Ovary (tissue), 7 donors: ENCODE measurements at regions not wholly inside any gene's neighbourhood (a gene's known extent, or its start where the extent isn't known, plus 50 kb on each side); places are given as distances from the start of the nearest gene placed in this dataset. TPM values are rescaled to one million over a fixed set of nuclear protein-coding genes. Genes with fewer than 3 reads are reported as not detected.

Experiments used
- DNase-seq, 5 donors: peaks; one replicate each; pipeline ENCODE4 v3.0.0-alpha.2; 2019 to 2020
- H3K27ac ChIP-seq, 2 donors: fragments of 200-600 bp; one replicate each; pipeline versions ENCODE4 v1.5.1 to v1.8.0; 2019 to 2022
- H3K27me3 ChIP-seq: fragments of 200-600 bp; one replicate; pipeline ENCODE4 v1.8.0; 2022
- H3K36me3 ChIP-seq: fragments of 200-600 bp; sonication (generic); one replicate; pipeline ENCODE4 v1.5.1; 2019
- H3K4me1 ChIP-seq: one replicate; pipeline ENCODE4 v1.8.1; 2013; ENCODE audit warnings: mild to moderate bottlenecking, moderate library complexity; ENCODE audit not compliant: insufficient read depth
- H3K4me3 ChIP-seq: fragments of 200-600 bp; sonication (generic); one replicate; pipeline ENCODE4 v1.5.1; 2017
- H3K9me3 ChIP-seq, 2 donors: fragments of 200-600 bp in 1 of 2; sonication (generic) in 1 of 2; one replicate each; pipeline versions ENCODE4 v1.5.1 to v1.8.1; 2013 to 2019; ENCODE audit warnings: mild to moderate bottlenecking in 1 of 2, moderate library complexity in 1 of 2
- EP300 ChIP-seq: sonication (generic); formaldehyde crosslinking; IDR thresholded peaks from one replicate; pipeline ENCODE4 v1.6.1; 2017; ENCODE audit warnings: antibody characterized with exemption
- POLR2A ChIP-seq: fragments of 450-650 bp; IDR thresholded peaks from one replicate; pipeline ENCODE4 v1.6.1; 2017; ENCODE audit warnings: antibody characterized with exemption, mild to moderate bottlenecking, moderate library complexity
- WGBS, 3 donors: extraction: QIAGEN DNeasy Blood & Tissue Kit in 1 of 3; methylation state at CpG; one replicate each; pipeline versions ENCODE4 v1.1.5 to v1.1.7; 2013 to 2017; 5-methylcytosine and 5-hydroxymethylcytosine counted together
- intact Hi-C, 4 donors: fragments of 100-400 bp; cut with DNase I; formaldehyde crosslinking; loops; one replicate each; pipeline versions ENCODE4 v1.11.0 to v1.15.1; 2022 to 2023
- small RNA-seq: library from RNA; depleted of rRNA; stranded (forward); fragments of <200 nt; gene quantifications from one replicate; pipeline ENCODE3, GENCODE V24; 2016
- TF ChIP-seq, protein P1 (sequence below), 3 donors: fragments of 450-650 bp in 2 of 3; fragments of 200-600 bp in 1 of 3; IDR thresholded peaks; one replicate each; pipeline versions ENCODE4 v1.5.1 to v1.8.0; 2016 to 2022; ENCODE audit warnings: antibody characterized with exemption in 3 of 3, mild to moderate bottlenecking in 1 of 3
- donor health status: DM: no; HTN: no; CAD: no; lungs with moderate emphysema.
- donor health status: DM: no; HTN: no; CAD: no.
- donor health status: Bipolar disorder and iron deficiency.
- donor health status: DM: no; HTN: no; CAD: no.
- donor health status: DM: yes; HTN: yes; CAD: no.

GRCh38 chr1:221794935-221795334, 53.0 kb upstream of the DUSP10 start:
- Histone ChIP-seq H3K4me3 (no peak overlapping the region), H3K36me3 (no peaks in the 10 kb centered on the region), H3K27ac (no peak overlapping the region), H3K4me1 (no peaks in the 10 kb centered on the region), H3K27me3 (no peaks in the 10 kb centered on the region), H3K9me3 (no peaks in the 10 kb centered on the region)
- no peak for TF ChIP-seq POLR2A
- TF ChIP-seq, protein P1, sequence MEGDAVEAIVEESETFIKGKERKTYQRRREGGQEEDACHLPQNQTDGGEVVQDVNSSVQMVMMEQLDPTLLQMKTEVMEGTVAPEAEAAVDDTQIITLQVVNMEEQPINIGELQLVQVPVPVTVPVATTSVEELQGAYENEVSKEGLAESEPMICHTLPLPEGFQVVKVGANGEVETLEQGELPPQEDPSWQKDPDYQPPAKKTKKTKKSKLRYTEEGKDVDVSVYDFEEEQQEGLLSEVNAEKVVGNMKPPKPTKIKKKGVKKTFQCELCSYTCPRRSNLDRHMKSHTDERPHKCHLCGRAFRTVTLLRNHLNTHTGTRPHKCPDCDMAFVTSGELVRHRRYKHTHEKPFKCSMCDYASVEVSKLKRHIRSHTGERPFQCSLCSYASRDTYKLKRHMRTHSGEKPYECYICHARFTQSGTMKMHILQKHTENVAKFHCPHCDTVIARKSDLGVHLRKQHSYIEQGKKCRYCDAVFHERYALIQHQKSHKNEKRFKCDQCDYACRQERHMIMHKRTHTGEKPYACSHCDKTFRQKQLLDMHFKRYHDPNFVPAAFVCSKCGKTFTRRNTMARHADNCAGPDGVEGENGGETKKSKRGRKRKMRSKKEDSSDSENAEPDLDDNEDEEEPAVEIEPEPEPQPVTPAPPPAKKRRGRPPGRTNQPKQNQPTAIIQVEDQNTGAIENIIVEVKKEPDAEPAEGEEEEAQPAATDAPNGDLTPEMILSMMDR (IDR thresholded peaks at IDR 0.05), result no peak
- no peak for TF ChIP-seq EP300
- no peak for DNase-seq
- 57 to 79% (median 72%) methylated on average over 1 of the region's 1 CpG for WGBS, 3 donors
- intact Hi-C loops, result no loop called here

DNA sequence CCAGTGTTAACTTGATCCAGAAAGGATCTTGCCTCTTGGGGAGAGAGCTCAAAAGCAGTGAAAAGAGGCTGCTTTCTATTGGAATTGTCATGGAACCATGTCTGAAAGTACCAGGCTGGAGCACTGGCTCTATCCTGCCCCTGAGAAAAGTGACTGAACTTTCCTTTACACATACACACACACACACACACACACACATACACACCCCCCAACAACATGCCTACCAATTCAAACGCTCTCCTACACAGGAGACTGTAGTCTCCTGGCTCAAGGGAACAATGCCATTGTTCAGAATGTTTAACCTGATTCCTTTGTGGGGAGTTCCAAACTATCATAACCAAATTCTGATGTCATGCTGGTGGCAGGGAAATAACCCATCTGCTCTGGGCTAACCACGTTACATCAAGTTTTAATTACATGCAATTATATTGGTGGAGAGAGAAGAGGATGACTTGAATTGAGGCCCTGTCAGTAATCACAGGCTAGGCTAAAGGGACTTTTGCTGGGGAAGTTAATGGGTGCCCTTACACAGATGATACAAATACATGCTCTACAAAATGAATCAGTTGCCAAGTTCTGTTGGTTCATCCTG, 52.3 kb upstream of the DUSP10 start:
- Histone ChIP-seq H3K27ac (no peak overlapping the region), H3K27me3 (no peaks in the 10 kb centered on the region), H3K36me3 (no peaks in the 10 kb centered on the region), H3K4me1 (no peaks in the 10 kb centered on the region), H3K4me3 (no peak overlapping the region), H3K9me3 (no peaks in the 10 kb centered on the region)
- intact Hi-C loops, result no loop called here
- no peak for DNase-seq
- 59 to 80% (median 63%) methylated on average over 2 of the region's 2 CpGs for WGBS, 3 donors
- TF ChIP-seq EP300 (no peak), POLR2A (no peak)

DNA sequence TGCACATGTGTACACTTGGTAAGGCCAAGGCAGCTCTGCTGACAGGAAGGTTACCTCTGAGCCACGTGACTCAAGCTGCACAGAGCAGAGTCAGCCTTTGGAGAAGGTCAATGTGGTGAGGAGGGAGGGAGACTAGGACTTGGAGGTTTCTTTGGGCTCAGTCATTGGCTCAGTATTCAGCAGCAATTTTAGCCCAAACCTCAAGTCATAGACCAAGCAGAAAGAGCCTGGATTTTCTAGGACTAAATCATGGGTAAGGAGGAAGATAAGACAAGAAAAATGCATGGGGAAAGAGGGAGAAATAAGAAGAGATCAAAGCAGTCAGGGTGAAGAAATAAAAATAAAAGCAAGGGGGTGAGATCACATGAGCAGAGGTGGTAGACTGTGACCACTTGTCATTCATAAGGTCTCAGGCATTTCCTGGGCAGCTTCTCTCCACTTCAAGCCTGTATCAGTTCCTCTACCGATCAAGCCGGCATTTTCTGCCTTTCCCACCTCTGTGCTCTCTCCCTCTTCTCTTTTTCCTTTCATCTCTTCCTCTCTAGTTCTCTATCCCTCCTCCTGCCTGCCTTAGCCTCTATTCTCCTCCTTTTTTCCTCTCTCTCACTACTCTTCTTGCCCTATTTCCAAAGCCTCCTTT, 51.7 kb upstream of the DUSP10 start:
- intact Hi-C loops, result no loop called here
- TF ChIP-seq EP300, result no peak
- TF ChIP-seq POLR2A, result no peak
- TF ChIP-seq, protein P1 (IDR thresholded peaks at IDR 0.05), result no peak
- Histone ChIP-seq H3K36me3 (no peaks in the 10 kb centered on the region), H3K9me3 (no peaks in the 10 kb centered on the region), H3K27me3 (no peaks in the 10 kb centered on the region), H3K27ac (no peak overlapping the region), H3K4me1 (no peaks in the 10 kb centered on the region), H3K4me3 (no peak overlapping the region)
- no peak for DNase-seq
- WGBS, 3 donors, result 75 to 79% (median 78%) methylated on average over 3 of the region's 3 CpGs

DNA sequence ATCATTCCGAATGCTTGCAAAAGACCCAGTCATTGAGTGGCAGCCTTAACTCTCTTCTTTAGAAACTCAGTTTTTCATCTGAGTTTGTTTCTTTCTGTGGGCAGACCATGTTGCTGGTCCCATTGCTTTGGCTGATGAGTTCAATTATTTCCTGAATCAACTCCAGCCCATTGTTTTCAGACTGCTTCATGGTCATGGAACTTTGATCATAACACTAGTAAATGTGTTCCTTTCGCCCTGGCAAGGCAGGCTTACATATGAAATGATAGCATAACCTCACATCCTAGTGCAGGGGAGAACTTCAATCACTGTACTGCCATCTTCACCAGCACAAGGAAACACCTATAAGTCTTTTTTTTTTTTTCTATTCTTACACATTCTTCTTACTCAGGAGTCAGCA, 50.0 kb upstream of the DUSP10 start:
- Histone ChIP-seq H3K4me3 (no peak overlapping the region), H3K27ac (no peak overlapping the region), H3K4me1 (no peaks in the 10 kb centered on the region), H3K27me3 (no peaks in the 10 kb centered on the region), H3K9me3 (no peaks in the 10 kb centered on the region), H3K36me3 (no peaks in the 10 kb centered on the region)
- DNase-seq, result no peak
- TF ChIP-seq EP300 (no peak), POLR2A (no peak)
- TF ChIP-seq, protein P1 (IDR thresholded peaks at IDR 0.05), result no peak
- intact Hi-C loops, result no loop called here
- 88 to 90% (median 89%) methylated on average over 2 of the region's 2 CpGs for WGBS, 3 donors

Small RNA genes lying in the stretch of these regions (small RNA-seq; reads per million reads assigned to genes)
- gene RNU6-403P, result not detected
